IMR-90 (cell line): ENCODE measurements at regions not wholly inside any gene's neighbourhood (a gene's known extent, or its start where the extent isn't known, plus 50 kb on each side); places are given as distances from the start of the nearest gene placed in this dataset.

Experiments used
- MAFK ChIP-seq: IDR thresholded peaks from 2 replicates; pipeline ENCODE4 v1.6.1; 2012; ENCODE audit warnings: low read depth, low read length, improper control_type of control experiment
- MXI1 ChIP-seq: IDR thresholded peaks from 2 replicates; pipeline ENCODE4 v1.6.1; 2012; ENCODE audit warnings: low read depth, mild to moderate bottlenecking, low read length, moderate library complexity, borderline replicate concordance
- POLR2A ChIP-seq: IDR thresholded peaks from 2 replicates; pipeline ENCODE4 v1.6.1; 2012; ENCODE audit warnings: mild to moderate bottlenecking, low read depth, low read length
- RAD21 ChIP-seq: IDR thresholded peaks from 2 replicates; pipeline ENCODE4 v1.6.1; 2012; ENCODE audit warnings: low read length, improper control_type of control experiment
- RCOR1 ChIP-seq: IDR thresholded peaks from 2 replicates; pipeline ENCODE4 v1.6.1; 2012; ENCODE audit warnings: mild to moderate bottlenecking, low read length, improper control_type of control experiment; ENCODE audit not compliant: insufficient replicate concordance
- SMC3 ChIP-seq: fragments of 150-350 bp; IDR thresholded peaks from 2 replicates; pipeline ENCODE4 v1.6.1; 2016; ENCODE audit warnings: low read depth, mild to moderate bottlenecking, antibody characterized with exemption, low read length, moderate library complexity
- USF2 ChIP-seq: fragments of 150-350 bp; IDR thresholded peaks from 2 replicates; pipeline ENCODE4 v1.6.1; 2017; ENCODE audit warnings: mild to moderate bottlenecking, antibody characterized with exemption, low read length, low read depth
- TF ChIP-seq, protein P1 (sequence below): conservative IDR thresholded peaks from 2 replicates; pipeline ENCODE4 v1.5.1; 2012; ENCODE audit warnings: mild to moderate bottlenecking, low read depth, low read length, improper control_type of control experiment

- TF ChIP-seq, protein P1, sequence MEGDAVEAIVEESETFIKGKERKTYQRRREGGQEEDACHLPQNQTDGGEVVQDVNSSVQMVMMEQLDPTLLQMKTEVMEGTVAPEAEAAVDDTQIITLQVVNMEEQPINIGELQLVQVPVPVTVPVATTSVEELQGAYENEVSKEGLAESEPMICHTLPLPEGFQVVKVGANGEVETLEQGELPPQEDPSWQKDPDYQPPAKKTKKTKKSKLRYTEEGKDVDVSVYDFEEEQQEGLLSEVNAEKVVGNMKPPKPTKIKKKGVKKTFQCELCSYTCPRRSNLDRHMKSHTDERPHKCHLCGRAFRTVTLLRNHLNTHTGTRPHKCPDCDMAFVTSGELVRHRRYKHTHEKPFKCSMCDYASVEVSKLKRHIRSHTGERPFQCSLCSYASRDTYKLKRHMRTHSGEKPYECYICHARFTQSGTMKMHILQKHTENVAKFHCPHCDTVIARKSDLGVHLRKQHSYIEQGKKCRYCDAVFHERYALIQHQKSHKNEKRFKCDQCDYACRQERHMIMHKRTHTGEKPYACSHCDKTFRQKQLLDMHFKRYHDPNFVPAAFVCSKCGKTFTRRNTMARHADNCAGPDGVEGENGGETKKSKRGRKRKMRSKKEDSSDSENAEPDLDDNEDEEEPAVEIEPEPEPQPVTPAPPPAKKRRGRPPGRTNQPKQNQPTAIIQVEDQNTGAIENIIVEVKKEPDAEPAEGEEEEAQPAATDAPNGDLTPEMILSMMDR = no peak
- TF ChIP-seq POLR2A (no peak), MXI1 (no peak), MAFK (no peak), RCOR1 (no peak), USF2 (peak; percentile 65), RAD21 (no peak), SMC3 (no peak)
These were observed 106.3 kb upstream of the RNU6-1 start for GRCh38 chr15:67945951-67946700.
